ENCODE measurements at regions not wholly inside any gene's neighbourhood (a gene's known extent, or its start where the extent isn't known, plus 50 kb on each side); places are given as distances from the start of the nearest gene placed in this dataset.
"Not testable (repeated sequence)": the region's sequence is repeated elsewhere in the genome, so short reads cannot be mapped to it uniquely, and the experiment has no call there.

- Mint-ChIP-seq H3K36me3 (no peaks in the 10 kb centered on the region), H3K27ac (no peak overlapping the region), H3K9me3 (peaks cover 9% of the 10 kb centered on the region), H3K4me3 (no peak overlapping the region), H3K4me1 (no peaks in the 10 kb centered on the region), H3K27me3 (peaks cover 5% of the 10 kb centered on the region)
These were observed 437.7 kb downstream of the BUD13 start for GRCh38 chr11:116335078-116335477.

GRCh38 chr11:116334596-116334995, 438.2 kb downstream of the BUD13 start:
- Mint-ChIP-seq H3K36me3 (no peaks in the 10 kb centered on the region), H3K9me3 (peaks cover 9% of the 10 kb centered on the region), H3K27me3 (peaks cover 5% of the 10 kb centered on the region), H3K4me1 (no peaks in the 10 kb centered on the region), H3K4me3 (no peak overlapping the region), H3K27ac (no peak overlapping the region)

GRCh38 chr11:116333001-116333535, 439.7 kb downstream of the BUD13 start:
- Mint-ChIP-seq H3K4me3 (no peak overlapping the region), H3K4me1 (no peaks in the 10 kb centered on the region), H3K9me3 (peaks cover 9% of the 10 kb centered on the region), H3K27me3 (peaks cover 8% of the 10 kb centered on the region), H3K27ac (no peak overlapping the region), H3K36me3 (no peaks in the 10 kb centered on the region)

- H3K27me3 Mint-ChIP-seq: peaks cover 8% of the 10 kb centered on the region
These were observed 440.4 kb downstream of the BUD13 start for GRCh38 chr11:116332391-116332790.

GRCh38 chr11:116331381-116331780, 441.4 kb downstream of the BUD13 start:
- no peaks in the 10 kb centered on the region for H3K36me3 Mint-ChIP-seq
- H3K4me1 Mint-ChIP-seq: no peaks in the 10 kb centered on the region
- no peak overlapping the region for H3K27ac Mint-ChIP-seq
- no peak overlapping the region for H3K4me3 Mint-ChIP-seq
- peaks cover 6% of the 10 kb centered on the region for H3K27me3 Mint-ChIP-seq
- H3K9me3 Mint-ChIP-seq: no peaks in the 10 kb centered on the region

More at GRCh38 chr11:116332391-116332790, 440.4 kb downstream of the BUD13 start:
- peaks cover 5% of the 10 kb centered on the region for H3K9me3 Mint-ChIP-seq
- H3K27ac Mint-ChIP-seq: no peak overlapping the region
- no peaks in the 10 kb centered on the region for H3K4me1 Mint-ChIP-seq
- H3K4me3 Mint-ChIP-seq: no peak overlapping the region
- no peaks in the 10 kb centered on the region for H3K36me3 Mint-ChIP-seq

GRCh38 chr11:116330439-116331185, 442.2 kb downstream of the BUD13 start:
- Mint-ChIP-seq H3K4me1 (no peaks in the 10 kb centered on the region), H3K36me3 (no peaks in the 10 kb centered on the region), H3K9me3 (no peaks in the 10 kb centered on the region), H3K4me3 (no peak overlapping the region), H3K27me3 (peaks cover 6% of the 10 kb centered on the region), H3K27ac (no peak overlapping the region)

- H3K9me3 Mint-ChIP-seq: no peaks in the 10 kb centered on the region
- H3K36me3 Mint-ChIP-seq: no peaks in the 10 kb centered on the region
- H3K4me3 Mint-ChIP-seq: no peak overlapping the region
- no peak overlapping the region for H3K27ac Mint-ChIP-seq
- H3K27me3 Mint-ChIP-seq: peaks cover 4% of the 10 kb centered on the region
- H3K4me1 Mint-ChIP-seq: no peaks in the 10 kb centered on the region
These were observed 443.3 kb downstream of the BUD13 start for GRCh38 chr11:116329354-116330090.

GRCh38 chr11:116328851-116329250, 443.9 kb downstream of the BUD13 start:
- H3K27ac Mint-ChIP-seq: no peak overlapping the region
- H3K4me1 Mint-ChIP-seq: no peaks in the 10 kb centered on the region
- no peak overlapping the region for H3K4me3 Mint-ChIP-seq
- H3K9me3 Mint-ChIP-seq: no peaks in the 10 kb centered on the region
- peaks cover 4% of the 10 kb centered on the region for H3K27me3 Mint-ChIP-seq
- no peaks in the 10 kb centered on the region for H3K36me3 Mint-ChIP-seq

GRCh38 chr11:116328391-116328790, 444.4 kb downstream of the BUD13 start:
- Mint-ChIP-seq H3K4me1 (no peaks in the 10 kb centered on the region), H3K36me3 (no peaks in the 10 kb centered on the region), H3K27me3 (peaks cover 4% of the 10 kb centered on the region), H3K4me3 (no peak overlapping the region), H3K27ac (no peak overlapping the region), H3K9me3 (no peaks in the 10 kb centered on the region)

- H3K27ac Mint-ChIP-seq: no peak overlapping the region
These were observed 446.6 kb downstream of the BUD13 start for GRCh38 chr11:116326146-116326545.

GRCh38 chr11:116325247-116325646, 447.5 kb downstream of the BUD13 start:
- Mint-ChIP-seq H3K27ac (no peak overlapping the region), H3K4me1 (no peaks in the 10 kb centered on the region), H3K36me3 (no peaks in the 10 kb centered on the region), H3K9me3 (no peaks in the 10 kb centered on the region), H3K4me3 (no peak overlapping the region), H3K27me3 (peaks cover 4% of the 10 kb centered on the region)

More at GRCh38 chr11:116326146-116326545, 446.6 kb downstream of the BUD13 start:
- Mint-ChIP-seq H3K4me3 (no peak overlapping the region), H3K4me1 (no peaks in the 10 kb centered on the region), H3K9me3 (no peaks in the 10 kb centered on the region), H3K36me3 (no peaks in the 10 kb centered on the region), H3K27me3 (peaks cover 4% of the 10 kb centered on the region)

GRCh38 chr11:116324077-116324476, 448.7 kb downstream of the BUD13 start:
- H3K27ac Mint-ChIP-seq, H3K27me3 Mint-ChIP-seq, H3K4me3 Mint-ChIP-seq, H3K9me3 Mint-ChIP-seq, H3K36me3 Mint-ChIP-seq, H3K4me1 Mint-ChIP-seq: not testable (repeated sequence)

- peaks cover 7% of the 10 kb centered on the region for H3K27me3 Mint-ChIP-seq
These were observed 455.6 kb downstream of the BUD13 start for GRCh38 chr11:116317212-116317611.

GRCh38 chr11:116314006-116314405, 458.8 kb downstream of the BUD13 start:
- Mint-ChIP-seq H3K4me3 (no peak overlapping the region), H3K27ac (no peak overlapping the region), H3K27me3 (peaks cover 18% of the 10 kb centered on the region), H3K36me3 (no peaks in the 10 kb centered on the region), H3K4me1 (no peaks in the 10 kb centered on the region), H3K9me3 (no peaks in the 10 kb centered on the region)

More at GRCh38 chr11:116317212-116317611, 455.6 kb downstream of the BUD13 start:
- Mint-ChIP-seq H3K27ac (no peak overlapping the region), H3K36me3 (no peaks in the 10 kb centered on the region), H3K9me3 (peaks cover 4% of the 10 kb centered on the region), H3K4me1 (no peaks in the 10 kb centered on the region), H3K4me3 (no peak overlapping the region)

GRCh38 chr11:116312570-116313391, 460.0 kb downstream of the BUD13 start:
- H3K9me3 Mint-ChIP-seq: no peaks in the 10 kb centered on the region
- H3K4me3 Mint-ChIP-seq: no peak overlapping the region
- H3K4me1 Mint-ChIP-seq: no peaks in the 10 kb centered on the region
- no peaks in the 10 kb centered on the region for H3K36me3 Mint-ChIP-seq
- H3K27ac Mint-ChIP-seq: no peak overlapping the region
- H3K27me3 Mint-ChIP-seq: peaks cover 18% of the 10 kb centered on the region

All from activated naive CD4-positive, alpha-beta T cell treated with anti-CD3 and anti-CD28 coated beads, Interleukin-2, amount 50 U/mL, for 24 hours (primary cell).